Kidney (tissue), 13 donors: ENCODE measurements at regions not wholly inside any gene's neighbourhood (a gene's known extent, or its start where the extent isn't known, plus 50 kb on each side); places are given as distances from the start of the nearest gene placed in this dataset.
"Not testable (repeated sequence)": the region's sequence is repeated elsewhere in the genome, so short reads cannot be mapped to it uniquely, and the experiment has no call there.

ENCODE experiments used
- DNase-seq, 5 donors: peaks; one replicate each; pipeline ENCODE4 v3.0.0-alpha.2; 2013 to 2020
- FAIRE-seq: peaks from 2 replicates; lab custom pipeline; 2012; peaks lifted over from hg19 to GRCh38; lab: Jason Lieb, UNC
- H3K27ac ChIP-seq, 2 donors: one replicate each; pipeline ENCODE4 v1.7.0; 2013; ENCODE audit warnings: low read depth in 2 of 2, low read length in 2 of 2, inconsistent platforms in 1 of 2
- H3K27me3 ChIP-seq: one replicate; pipeline ENCODE4 v1.7.1; 2013; ENCODE audit warnings: low read length, inconsistent platforms; ENCODE audit not compliant: control insufficient read depth, insufficient read depth
- H3K36me3 ChIP-seq, 3 donors: one replicate each; pipeline versions ENCODE4 v1.7.0 to v1.7.1; 2013; ENCODE audit warnings: low read length in 3 of 3, control low read depth in 1 of 3, inconsistent platforms in 1 of 3; ENCODE audit not compliant: insufficient read depth in 3 of 3, control insufficient read depth in 2 of 3
- H3K4me1 ChIP-seq, 3 donors: one replicate each; pipeline versions ENCODE4 v1.7.0 to v1.7.1; 2013; ENCODE audit warnings: low read length in 3 of 3, inconsistent platforms in 1 of 3, low read depth in 1 of 3; ENCODE audit not compliant: control insufficient read depth in 2 of 3, insufficient read depth in 2 of 3
- H3K4me3 ChIP-seq, 3 donors: one replicate each; pipeline versions ENCODE4 v1.7.0 to v1.8.1; 2013; ENCODE audit warnings: low read length in 3 of 3, control low read depth in 1 of 3, inconsistent platforms in 1 of 3
- H3K9ac ChIP-seq, 3 donors: one replicate each; pipeline versions ENCODE4 v1.7.0 to v1.7.1; 2013; ENCODE audit warnings: low read length in 3 of 3, control low read depth in 1 of 3, inconsistent platforms in 1 of 3
- H3K9me3 ChIP-seq, 3 donors: one replicate each; pipeline versions ENCODE4 v1.7.0 to v1.7.1; 2013; ENCODE audit warnings: low read length in 3 of 3, control low read depth in 1 of 3, inconsistent platforms in 1 of 3; ENCODE audit not compliant: control insufficient read depth in 2 of 3, insufficient read depth in 1 of 3
- CTCF ChIP-seq: IDR thresholded peaks from 3 replicates; pipeline ENCODE4 v1.5.1; 2012; ENCODE audit warnings: mild to moderate bottlenecking, moderate library complexity, borderline replicate concordance; ENCODE audit not compliant: insufficient read depth; ENCODE audit errors: extremely low read depth
- intact Hi-C: fragments of 100-400 bp; cut with DNase I; formaldehyde crosslinking; loops from one replicate; pipeline ENCODE4 v1.11.1; 2022
- donor health status: control.
- donor health status: control.
- donor health status: control.
- donor health status: control.
- donor health status: control.
- donor health status: DM: yes; HTN: yes; CAD: no.
- donor health status: Normal renal cell carcinoma (clear cell type).

DNA sequence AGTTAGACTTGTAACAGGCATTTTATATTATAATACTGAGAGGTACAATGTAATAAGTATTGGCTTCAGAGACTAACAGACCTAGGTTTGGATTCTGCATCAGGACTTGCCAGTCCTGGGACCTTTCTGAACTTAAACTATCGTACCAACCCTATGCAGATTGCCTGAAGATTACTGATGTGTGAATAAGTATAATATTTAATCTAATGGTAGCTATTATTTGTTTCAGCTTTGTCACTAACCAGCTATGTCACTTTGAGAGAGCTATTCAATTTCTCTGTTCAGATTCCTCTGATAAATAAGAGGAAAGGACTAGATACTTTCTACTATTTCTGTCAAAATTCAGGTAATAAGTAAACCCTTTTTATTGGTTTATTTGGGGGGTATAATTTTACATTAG lies 184.4 kb upstream of the NECTIN3 start:
- intact Hi-C loops = no loop called here
- DNase-seq (no peak), FAIRE-seq (no peak)
- Histone ChIP-seq H3K27me3 (no peaks in the 10 kb centered on the region), H3K4me3 (no peak overlapping the region), H3K27ac (no peak overlapping the region), H3K9ac (no peak overlapping the region), H3K9me3 (no peaks in the 10 kb centered on the region), H3K36me3 (no peaks in the 10 kb centered on the region), H3K4me1 (no peaks in the 10 kb centered on the region)
- TF ChIP-seq CTCF = no peak

DNA sequence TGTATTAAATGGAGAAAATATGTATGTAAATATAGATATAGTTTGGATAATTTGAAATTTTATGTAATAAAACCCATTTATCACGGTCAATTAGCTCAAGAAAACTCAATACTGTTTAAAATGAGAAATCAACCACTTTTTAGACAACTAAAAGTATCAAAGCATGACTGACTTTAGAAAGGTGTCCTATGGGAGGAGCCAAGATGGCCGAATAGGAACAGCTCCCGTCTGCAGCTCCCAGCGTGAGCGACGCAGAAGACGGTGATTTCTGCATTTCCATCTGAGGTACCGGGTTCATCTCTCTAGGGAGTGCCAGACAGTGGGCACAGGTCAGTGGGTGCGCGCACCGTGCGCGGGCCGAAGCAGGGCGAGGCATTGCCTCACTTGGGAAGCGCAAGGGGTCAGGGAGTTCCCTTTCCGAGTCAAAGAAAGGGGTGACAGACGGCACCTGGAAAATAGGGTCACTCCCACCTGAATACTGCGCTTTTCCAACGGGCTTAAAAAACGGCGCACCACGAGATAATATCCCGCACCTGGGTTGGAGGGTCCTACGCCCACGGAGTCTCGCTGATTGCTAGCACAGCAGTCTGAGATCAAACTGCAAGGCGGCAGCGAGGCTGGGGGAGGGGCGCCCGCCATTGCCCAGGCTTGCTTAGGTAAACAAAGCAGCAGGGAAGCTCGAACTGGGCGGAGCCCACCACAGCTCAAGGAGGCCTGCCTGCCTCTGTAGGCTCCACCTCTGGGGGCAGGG lies 182.8 kb upstream of the NECTIN3 start:
- H3K36me3 ChIP-seq, H3K4me3 ChIP-seq, DNase-seq, H3K9ac ChIP-seq, intact Hi-C loops, FAIRE-seq, H3K9me3 ChIP-seq, H3K4me1 ChIP-seq, H3K27ac ChIP-seq, H3K27me3 ChIP-seq: not testable (repeated sequence)

GRCh38 chr3:110889376-110889699 lies 182.3 kb upstream of the NECTIN3 start:
- H3K9ac ChIP-seq, H3K27me3 ChIP-seq, FAIRE-seq, H3K4me1 ChIP-seq, intact Hi-C loops, DNase-seq, H3K9me3 ChIP-seq, H3K4me3 ChIP-seq, H3K36me3 ChIP-seq, H3K27ac ChIP-seq: not testable (repeated sequence)

DNA sequence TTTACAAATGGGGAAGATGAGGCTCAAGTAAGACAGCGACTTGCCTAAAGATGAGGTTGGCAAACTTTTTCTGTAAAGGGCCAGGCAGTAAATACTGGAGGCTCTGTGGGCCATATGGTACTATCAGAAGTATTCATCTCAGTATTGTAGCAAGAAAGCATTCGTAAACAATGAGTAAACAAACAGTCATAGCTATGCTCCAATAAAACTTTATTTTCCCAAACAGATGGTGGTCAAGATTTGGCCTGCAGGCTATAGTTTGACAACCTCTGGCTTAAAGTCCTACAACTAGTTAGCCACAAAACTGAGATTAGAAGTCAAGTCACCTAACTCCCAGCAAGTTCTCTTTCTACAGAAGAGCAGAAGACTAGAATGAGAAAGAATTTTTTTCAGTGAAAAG lies 177.0 kb upstream of the NECTIN3 start:
- Histone ChIP-seq H3K27me3 (no peaks in the 10 kb centered on the region), H3K27ac (no peak overlapping the region), H3K36me3 (no peaks in the 10 kb centered on the region), H3K4me1 (no peaks in the 10 kb centered on the region), H3K9ac (no peak overlapping the region), H3K4me3 (no peak overlapping the region), H3K9me3 (no peaks in the 10 kb centered on the region)
- DNase-seq (no peak), FAIRE-seq (no peak)
- TF ChIP-seq CTCF = no peak
- intact Hi-C loops = no loop called here
